ENCODE measurements at regions not wholly inside any gene's neighbourhood (a gene's known extent, or its start where the extent isn't known, plus 50 kb on each side); places are given as distances from the start of the nearest gene placed in this dataset.
"Not testable (repeated sequence)": the region's sequence is repeated elsewhere in the genome, so short reads cannot be mapped to it uniquely, and the experiment has no call there.

- DNase-seq (ENCODE audit: low spot score): not testable (repeated sequence)
Measured at GRCh38 chr1:224029286-224030025, 84.5 kb upstream of the FBXO28 start.

DNA sequence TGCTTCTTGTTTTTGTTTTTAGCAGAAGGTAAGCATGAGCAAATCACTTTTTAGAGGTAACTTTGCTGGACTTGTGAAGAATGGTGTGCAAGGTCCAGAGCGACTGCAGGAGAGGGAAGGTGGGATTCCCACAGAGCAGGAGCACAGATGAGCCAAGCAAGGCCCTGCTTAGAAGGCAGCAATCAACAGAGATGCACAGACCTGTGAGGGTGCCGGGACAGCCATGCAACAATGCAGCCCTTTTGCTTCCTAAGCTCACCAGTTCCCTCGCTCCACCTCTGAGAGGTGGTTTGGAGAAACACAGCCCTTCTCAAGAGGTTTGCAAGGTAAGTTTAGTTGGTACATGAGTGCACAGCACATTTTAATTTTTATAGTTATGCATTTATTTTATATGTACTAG is 85.1 kb upstream of the FBXO28 start:
- DNase-seq (ENCODE audit: low spot score): not testable (repeated sequence)

DNA sequence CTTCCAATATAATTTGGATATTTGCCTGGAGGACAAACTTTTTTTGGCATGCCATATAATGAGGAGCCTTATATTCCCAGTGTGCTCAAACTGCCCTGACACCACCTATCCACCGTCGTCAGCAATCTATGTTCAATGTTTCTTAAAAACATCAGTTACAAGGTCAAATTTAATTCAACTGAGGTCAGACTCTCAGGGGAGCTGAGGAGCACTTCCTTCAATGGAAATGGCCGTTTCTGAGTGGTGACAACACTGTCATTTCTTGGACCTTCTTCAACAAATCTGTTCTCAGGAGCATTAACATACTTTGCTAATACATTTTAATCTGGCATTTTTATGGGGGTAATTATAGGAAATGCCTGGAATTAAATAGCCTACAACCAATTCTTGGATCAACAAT is 90.8 kb upstream of the FBXO28 start:
- not testable (repeated sequence) for DNase-seq (ENCODE audit: low spot score)

GRCh38 chr1:224022249-224022970 is 91.5 kb upstream of the FBXO28 start:
- not testable (repeated sequence) for DNase-seq (ENCODE audit: low spot score)

GRCh38 chr1:224019866-224020265 is 94.0 kb upstream of the FBXO28 start:
- not testable (repeated sequence) for DNase-seq (ENCODE audit: low spot score)

DNA sequence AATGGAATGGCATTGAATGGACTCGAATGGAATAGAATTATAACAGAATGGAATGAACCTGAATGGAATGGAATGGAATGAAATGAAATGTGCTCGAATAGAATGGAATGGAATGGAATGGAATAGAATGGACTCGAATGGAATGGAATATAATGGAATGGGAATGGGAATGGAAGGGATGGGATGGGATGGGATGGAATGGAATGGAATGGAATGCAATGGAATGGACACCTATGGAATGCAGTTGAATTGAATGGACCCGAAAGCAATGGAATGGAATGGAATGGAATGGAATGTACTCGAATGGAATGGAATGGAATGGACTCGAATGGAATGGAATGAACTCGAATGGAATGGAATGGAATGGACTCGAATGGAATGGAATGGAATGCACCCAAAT is 98.1 kb upstream of the FBXO28 start:
- not testable (repeated sequence) for DNase-seq (ENCODE audit: low spot score)

- DNase-seq (ENCODE audit: low spot score): no peak
Measured at GRCh38 chr1:224014330-224014649, 99.6 kb upstream of the FBXO28 start.

DNA sequence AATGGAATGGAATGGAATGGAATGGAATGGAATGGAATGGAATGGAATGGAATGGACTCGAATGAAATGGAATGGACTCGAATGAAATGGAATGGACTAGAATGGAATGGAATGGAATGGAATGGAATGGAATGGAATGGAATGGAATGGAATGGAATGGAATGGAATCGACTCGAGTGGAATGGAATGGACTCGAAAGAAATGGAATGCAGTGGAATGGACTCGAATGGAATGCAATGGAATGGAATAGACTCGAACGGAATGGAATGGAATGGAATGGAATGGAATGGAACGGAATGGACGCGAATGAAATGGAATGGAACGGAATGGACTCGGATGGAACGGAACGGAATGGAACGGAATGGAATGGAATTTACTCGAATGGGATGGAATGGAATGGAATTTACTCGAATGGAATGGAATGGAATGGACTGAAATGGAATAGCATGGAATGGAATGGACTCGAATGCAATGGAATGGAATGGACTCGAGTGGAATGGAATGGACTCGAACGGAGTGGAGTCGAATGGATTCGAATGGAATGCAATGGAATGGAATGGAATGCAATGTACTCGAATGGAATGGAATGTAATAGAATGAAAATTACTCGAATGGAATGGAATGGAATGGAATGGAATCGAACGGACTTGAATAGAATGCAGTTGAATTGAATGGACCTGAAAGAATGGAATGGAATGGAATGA is 100.1 kb upstream of the FBXO28 start:
- peak; percentile 19 for DNase-seq (ENCODE audit: low spot score)

DNA sequence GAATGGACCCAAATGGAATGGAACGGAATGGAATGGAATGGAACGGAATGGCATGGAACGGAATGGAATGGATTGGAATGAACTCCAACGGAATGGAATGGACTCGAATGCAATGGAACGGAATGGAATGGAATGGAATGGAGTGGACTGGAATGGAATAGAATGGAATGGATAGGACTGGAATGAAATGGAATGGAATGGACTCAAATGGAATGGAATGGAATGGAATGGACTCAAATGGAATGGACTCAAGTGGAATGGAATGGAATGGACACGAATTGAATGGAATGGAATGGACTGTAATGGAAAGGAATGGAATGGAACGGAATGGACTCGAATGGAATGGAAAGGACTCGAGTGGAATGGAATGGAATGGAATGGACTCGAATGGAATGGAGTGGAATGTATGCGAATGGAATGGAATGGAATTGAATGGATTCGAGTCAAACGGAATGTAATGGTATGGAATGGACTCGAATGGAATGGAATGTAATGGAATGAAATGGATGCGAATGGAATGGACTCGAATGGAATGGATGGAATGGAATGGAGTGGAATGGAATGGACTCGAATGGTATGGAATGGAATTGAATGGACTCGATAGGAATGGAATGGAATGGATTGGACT is 101.0 kb upstream of the FBXO28 start:
- DNase-seq (ENCODE audit: low spot score): peak; percentile 16

DNA sequence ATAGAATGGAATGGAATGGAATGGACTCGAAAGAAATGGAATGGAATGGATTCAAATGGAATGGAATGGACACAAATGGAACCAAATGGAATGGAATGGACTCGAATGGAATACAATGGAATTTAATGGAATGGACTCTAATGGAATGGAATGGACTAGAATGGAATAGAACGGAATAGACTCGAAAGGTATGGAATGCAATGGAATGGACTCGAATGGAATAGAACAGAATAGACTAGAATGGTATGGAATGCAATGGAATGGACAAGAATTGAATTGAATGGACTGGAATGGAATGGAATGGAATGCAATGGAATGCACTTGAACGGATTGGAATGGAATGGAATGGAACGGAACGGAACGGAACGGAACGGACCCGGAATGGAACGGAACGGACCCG is 101.7 kb upstream of the FBXO28 start:
- DNase-seq (ENCODE audit: low spot score): not testable (repeated sequence)

DNA sequence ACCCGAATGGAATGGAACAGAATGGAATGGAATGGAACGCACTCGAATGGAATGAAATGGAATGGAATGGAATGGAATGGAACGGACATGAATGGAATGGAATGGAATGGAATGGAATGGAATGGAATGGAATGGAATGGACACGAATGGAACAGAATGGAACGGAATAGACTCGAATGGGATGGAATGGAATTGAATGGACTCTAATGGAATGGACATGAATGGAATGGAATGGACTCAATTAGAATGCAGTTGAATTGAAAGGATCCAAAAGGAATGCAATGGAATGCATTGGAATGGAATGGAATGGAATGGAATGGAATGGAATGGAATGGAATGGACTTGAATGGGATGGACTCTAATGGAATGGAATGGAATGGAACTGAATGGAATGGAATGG is 102.2 kb upstream of the FBXO28 start:
- not testable (repeated sequence) for DNase-seq (ENCODE audit: low spot score)

GRCh38 chr1:224011153-224011552 is 102.8 kb upstream of the FBXO28 start:
- not testable (repeated sequence) for DNase-seq (ENCODE audit: low spot score)

GRCh38 chr1:224005973-224006372 is 107.9 kb upstream of the FBXO28 start:
- DNase-seq (ENCODE audit: low spot score): not testable (repeated sequence)

- DNase-seq (ENCODE audit: low spot score): peak; percentile 34
Measured at GRCh38 chr1:224004552-224005315, 109.2 kb upstream of the FBXO28 start.

DNA sequence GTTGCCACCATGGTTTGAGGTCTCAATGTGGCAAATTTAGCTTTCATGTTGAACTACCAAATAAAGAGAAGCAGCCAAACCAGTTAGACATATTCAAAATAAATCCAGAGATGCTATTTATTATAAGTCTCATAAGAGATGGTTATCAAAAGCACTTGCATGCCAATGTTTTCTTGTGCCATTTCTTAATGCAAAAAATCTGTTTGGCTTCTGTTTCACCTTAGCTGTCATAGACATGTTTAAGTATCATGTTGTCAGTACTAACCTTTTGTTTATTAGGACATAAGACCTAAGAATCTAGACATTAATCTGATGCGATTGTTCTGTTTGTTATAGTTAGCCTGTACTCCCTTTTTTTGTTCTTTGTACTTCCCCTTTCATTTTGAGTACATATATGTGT is 110.0 kb upstream of the FBXO28 start:
- not testable (repeated sequence) for DNase-seq (ENCODE audit: low spot score)

GRCh38 chr1:224001757-224002156 is 112.2 kb upstream of the FBXO28 start:
- DNase-seq (ENCODE audit: low spot score): not testable (repeated sequence)

DNA sequence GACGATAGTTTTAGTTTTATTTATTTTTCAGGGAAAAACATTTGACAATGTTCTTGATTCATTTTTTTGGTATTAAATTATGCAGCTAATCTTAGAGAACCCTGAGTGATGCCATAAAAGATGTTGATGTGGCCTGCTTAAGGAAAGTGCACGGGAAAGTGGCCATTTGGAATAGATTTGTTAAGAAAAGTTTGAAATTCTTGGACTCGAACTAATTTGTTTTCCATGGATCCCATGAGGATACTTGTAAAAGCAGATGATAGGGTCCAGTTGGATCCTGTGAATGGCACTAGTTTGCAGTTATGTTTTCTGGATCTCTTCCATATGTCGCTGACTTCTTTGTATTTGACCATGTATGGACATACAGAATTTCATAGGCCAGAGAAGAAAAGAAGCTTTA is 114.2 kb upstream of the FBXO28 start:
- DNase-seq (ENCODE audit: low spot score): not testable (repeated sequence)

DNA sequence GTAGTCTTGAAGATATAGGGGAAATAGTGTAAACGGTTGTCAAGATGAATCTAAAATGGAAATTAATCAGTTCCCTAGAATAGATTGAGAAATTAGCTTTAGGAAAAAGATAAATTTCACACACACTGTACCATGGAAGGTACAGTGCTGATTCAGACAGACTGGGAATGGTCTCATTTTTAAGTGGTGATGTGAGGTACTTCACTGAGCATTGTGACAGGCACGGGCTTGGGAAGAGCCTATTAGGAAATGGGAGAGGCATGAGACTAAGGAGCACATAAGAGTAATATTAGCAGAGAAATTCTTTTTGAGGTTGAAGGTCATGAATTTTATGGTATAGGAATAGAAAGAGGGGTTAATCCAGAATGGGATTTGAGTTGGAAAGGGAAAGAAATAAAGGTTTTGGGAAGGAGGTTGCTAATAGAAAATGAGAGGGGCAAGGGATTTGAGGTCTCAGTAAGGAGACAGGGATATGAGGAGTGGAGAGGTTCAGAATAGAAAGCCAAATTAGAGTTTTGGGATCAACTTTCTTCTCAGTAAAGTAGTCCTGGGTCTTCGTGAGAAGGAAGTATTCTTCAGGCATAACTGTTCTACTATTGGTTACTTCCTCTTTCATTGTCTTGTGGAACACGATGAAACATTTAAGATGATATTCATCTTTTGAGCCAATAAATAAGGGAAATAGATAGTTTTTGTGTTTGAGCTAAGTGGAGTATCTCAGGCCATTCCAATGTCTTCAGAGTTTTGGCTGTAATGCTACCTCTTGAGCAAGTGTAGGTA is 115.0 kb upstream of the FBXO28 start:
- DNase-seq (ENCODE audit: low spot score): not testable (repeated sequence)

GRCh38 chr1:223996376-223996775 is 117.5 kb upstream of the FBXO28 start:
- not testable (repeated sequence) for DNase-seq (ENCODE audit: low spot score)

DNA sequence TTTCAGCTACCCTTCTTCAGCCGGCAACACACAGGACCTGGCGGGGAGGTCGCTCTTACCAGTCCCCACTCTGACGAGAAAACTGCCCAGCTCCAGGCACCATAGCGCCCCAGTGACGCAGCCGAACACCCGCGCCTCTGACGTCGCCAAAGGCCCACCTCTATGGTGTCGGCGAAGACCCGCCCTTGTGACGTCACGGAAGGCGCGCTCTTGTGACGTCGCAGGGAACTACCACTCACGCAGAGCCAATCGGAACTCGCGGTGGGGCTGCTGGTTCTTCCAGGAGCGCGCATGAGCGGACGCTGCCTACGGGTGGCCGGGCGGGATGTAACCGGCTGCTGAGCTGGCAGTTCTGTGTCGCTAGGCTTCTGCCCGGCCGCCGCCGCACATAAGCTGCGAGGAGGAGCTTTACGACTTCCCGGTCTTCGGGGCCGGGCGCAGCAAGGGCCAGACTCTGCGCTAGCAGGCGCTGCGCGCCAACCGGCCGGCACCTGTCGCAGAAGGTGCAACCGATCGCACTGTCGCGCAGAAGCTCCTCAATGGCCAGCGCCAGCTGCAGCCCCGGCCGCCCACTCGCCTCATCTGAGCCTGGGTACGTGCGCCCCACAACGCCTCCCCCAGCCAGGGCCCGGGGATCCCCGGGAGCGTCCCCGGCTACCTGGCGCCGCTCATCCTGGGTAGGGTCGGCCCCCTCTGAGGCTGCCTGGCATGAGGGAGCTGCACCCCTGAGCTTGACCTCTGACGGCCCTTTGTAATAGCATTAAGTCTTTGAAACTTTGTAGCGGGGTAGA is 121.3 kb upstream of the FBXO28 start:
- DNase-seq (ENCODE audit: low spot score): peak; percentile 98
